ENCODE measurements at regions not wholly inside any gene's neighbourhood (a gene's known extent, or its start where the extent isn't known, plus 50 kb on each side); places are given as distances from the start of the nearest gene placed in this dataset.

GRCh38 chr17:15081008-15081407, 184.1 kb downstream of the PMP22 start:
- H2AFZ ChIP-seq (replicated peaks): peak overlapping the region; percentile 51
- H3K4me1 ChIP-seq: peaks cover 18% of the 10 kb centered on the region
- H4K20me1 ChIP-seq (ENCODE audit: low read depth): no peaks in the 10 kb centered on the region
- no peak overlapping the region for H3K4me3 ChIP-seq
- H3K79me2 ChIP-seq (ENCODE audit: low read depth): no peaks in the 10 kb centered on the region
- peaks cover 13% of the 10 kb centered on the region for H3K4me1 Mint-ChIP-seq
- H3K27ac Mint-ChIP-seq: no peak overlapping the region
- H3K4me2 ChIP-seq: no peak overlapping the region
- H3K27ac ChIP-seq: no peak overlapping the region
- no peak overlapping the region for H3K4me3 Mint-ChIP-seq
- H3K9ac ChIP-seq: no peak overlapping the region
- no peaks in the 10 kb centered on the region for H3K36me3 ChIP-seq
- H3K36me3 Mint-ChIP-seq: no peaks in the 10 kb centered on the region
- DNase-seq (ENCODE audit: low spot score): peak; percentile 18
- no peaks in the 10 kb centered on the region for H3K27me3 ChIP-seq
- H3K9me3 ChIP-seq (ENCODE audit: low read depth): no peaks in the 10 kb centered on the region
- no peaks in the 10 kb centered on the region for H3K9me3 Mint-ChIP-seq
- no peaks in the 10 kb centered on the region for H3F3A ChIP-seq (ENCODE audit: low read depth)
- TF ChIP-seq CTCF (IDR thresholded peaks at IDR 0.05) (peak; percentile 24), EZH2phosphoT487 (IDR thresholded peaks at IDR 0.05) (no peak)
- H3K27me3 Mint-ChIP-seq (ENCODE audit: insufficient read depth, low read depth): no peaks in the 10 kb centered on the region

- Mint-ChIP-seq H3K36me3 (no peaks in the 10 kb centered on the region), H3K27ac (no peak overlapping the region), H3K9me3 (no peaks in the 10 kb centered on the region), H3K27me3 (ENCODE audit: insufficient read depth, low read depth) (peaks cover 5% of the 10 kb centered on the region), H3K4me3 (no peak overlapping the region), H3K4me1 (peaks cover 7% of the 10 kb centered on the region)
- Histone ChIP-seq H3K27me3 (no peaks in the 10 kb centered on the region), H3K4me2 (no peak overlapping the region), H3K79me2 (ENCODE audit: low read depth) (no peaks in the 10 kb centered on the region), H3K36me3 (no peaks in the 10 kb centered on the region), H3K27ac (no peak overlapping the region), H2AFZ (replicated peaks) (no peak overlapping the region), H3K4me3 (no peak overlapping the region), H3F3A (ENCODE audit: low read depth) (no peaks in the 10 kb centered on the region), H4K20me1 (ENCODE audit: low read depth) (no peaks in the 10 kb centered on the region), H3K9ac (no peak overlapping the region), H3K4me1 (peaks cover 18% of the 10 kb centered on the region), H3K9me3 (ENCODE audit: low read depth) (no peaks in the 10 kb centered on the region)
- TF ChIP-seq CTCF (IDR thresholded peaks at IDR 0.05) (no peak), EZH2phosphoT487 (IDR thresholded peaks at IDR 0.05) (no peak), EZH2 (IDR thresholded peaks at IDR 0.05) (no peak)
- DNase-seq (ENCODE audit: low spot score): no peak
These were observed 186.6 kb downstream of the PMP22 start for GRCh38 chr17:15078570-15078969.

- Mint-ChIP-seq H3K27me3 (ENCODE audit: insufficient read depth, low read depth) (peaks cover 5% of the 10 kb centered on the region), H3K27ac (no peak overlapping the region), H3K4me1 (peaks cover 2% of the 10 kb centered on the region), H3K36me3 (no peaks in the 10 kb centered on the region), H3K4me3 (no peak overlapping the region), H3K9me3 (no peaks in the 10 kb centered on the region)
- H3K36me3 ChIP-seq: no peaks in the 10 kb centered on the region
- H3F3A ChIP-seq (ENCODE audit: low read depth): no peaks in the 10 kb centered on the region
- peaks cover 18% of the 10 kb centered on the region for H3K4me1 ChIP-seq
- DNase-seq (ENCODE audit: low spot score): peak; percentile 25
- no peak for TF ChIP-seq CTCF (IDR thresholded peaks at IDR 0.05)
- no peak for TF ChIP-seq EZH2 (IDR thresholded peaks at IDR 0.05)
- TF ChIP-seq EZH2phosphoT487 (IDR thresholded peaks at IDR 0.05): no peak
- H3K9ac ChIP-seq: no peak overlapping the region
- H4K20me1 ChIP-seq (ENCODE audit: low read depth): no peaks in the 10 kb centered on the region
- H3K27me3 ChIP-seq: no peaks in the 10 kb centered on the region
- no peaks in the 10 kb centered on the region for H3K79me2 ChIP-seq (ENCODE audit: low read depth)
- H3K27ac ChIP-seq: no peak overlapping the region
- peak overlapping the region; percentile 9 for H2AFZ ChIP-seq (replicated peaks)
- peak overlapping the region; percentile 6 for H3K4me2 ChIP-seq
- no peak overlapping the region for H3K4me3 ChIP-seq
- H3K9me3 ChIP-seq (ENCODE audit: low read depth): no peaks in the 10 kb centered on the region
These were observed 188.0 kb downstream of the PMP22 start for GRCh38 chr17:15076991-15077663.
